22Rv1 (cell line): ENCODE measurements at regions not wholly inside any gene's neighbourhood (a gene's known extent, or its start where the extent isn't known, plus 50 kb on each side); places are given as distances from the start of the nearest gene placed in this dataset.

Experiments
- ZFX ChIP-seq: fragments of 450-650 bp; IDR thresholded peaks from 2 replicates; pipeline ENCODE4 v1.6.1; 2017; ENCODE audit warnings: antibody characterized with exemption, borderline replicate concordance
- TF ChIP-seq, protein P1 (sequence below): fragments of 450-650 bp; IDR thresholded peaks from 2 replicates; pipeline ENCODE4 v1.5.1; 2017; ENCODE audit warnings: mild to moderate bottlenecking

- TF ChIP-seq, protein P1, sequence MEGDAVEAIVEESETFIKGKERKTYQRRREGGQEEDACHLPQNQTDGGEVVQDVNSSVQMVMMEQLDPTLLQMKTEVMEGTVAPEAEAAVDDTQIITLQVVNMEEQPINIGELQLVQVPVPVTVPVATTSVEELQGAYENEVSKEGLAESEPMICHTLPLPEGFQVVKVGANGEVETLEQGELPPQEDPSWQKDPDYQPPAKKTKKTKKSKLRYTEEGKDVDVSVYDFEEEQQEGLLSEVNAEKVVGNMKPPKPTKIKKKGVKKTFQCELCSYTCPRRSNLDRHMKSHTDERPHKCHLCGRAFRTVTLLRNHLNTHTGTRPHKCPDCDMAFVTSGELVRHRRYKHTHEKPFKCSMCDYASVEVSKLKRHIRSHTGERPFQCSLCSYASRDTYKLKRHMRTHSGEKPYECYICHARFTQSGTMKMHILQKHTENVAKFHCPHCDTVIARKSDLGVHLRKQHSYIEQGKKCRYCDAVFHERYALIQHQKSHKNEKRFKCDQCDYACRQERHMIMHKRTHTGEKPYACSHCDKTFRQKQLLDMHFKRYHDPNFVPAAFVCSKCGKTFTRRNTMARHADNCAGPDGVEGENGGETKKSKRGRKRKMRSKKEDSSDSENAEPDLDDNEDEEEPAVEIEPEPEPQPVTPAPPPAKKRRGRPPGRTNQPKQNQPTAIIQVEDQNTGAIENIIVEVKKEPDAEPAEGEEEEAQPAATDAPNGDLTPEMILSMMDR: no peak
- no peak for TF ChIP-seq ZFX
Measured at GRCh38 chr18:56240405-56240804, 398.0 kb downstream of the TXNL1 start.
